HEK293 (cell line): ENCODE measurements at regions not wholly inside any gene's neighbourhood (a gene's known extent, or its start where the extent isn't known, plus 50 kb on each side); places are given as distances from the start of the nearest gene placed in this dataset.
"Not testable (repeated sequence)": the region's sequence is repeated elsewhere in the genome, so short reads cannot be mapped to it uniquely, and the experiment has no call there.

Source experiments
- CTCF ChIA-PET: fragments of 350-600 bp; formaldehyde crosslinking; extraction: SDS; loops from one replicate; lab custom pipeline; 2021; ENCODE audit warnings: antibody characterized with exemption; lab: Yijun Ruan, JAX
- POLR2A ChIA-PET: fragments of 300-600 bp; formaldehyde crosslinking; extraction: SDS; loops from one replicate; lab custom pipeline; 2020; ENCODE audit warnings: antibody characterized with exemption, inconsistent platforms; lab: Yijun Ruan, JAX
- H3K27ac ChIP-seq: fragments of 200-500 bp; sonication (Bioruptor generic); 2 replicates; pipeline ENCODE4 v1.5.1; 2014; ENCODE audit warnings: low read depth, low read length, control low read depth, inconsistent platforms; ENCODE audit errors: extremely low read depth
- H3K36me3 ChIP-seq, 2 experiments: fragments of 200-500 bp in 1 of 2; sonication (Bioruptor generic) in 1 of 2; 1 replicate in 1 of 2; 2 replicates in 1 of 2; pipeline ENCODE4 v1.5.1; 2014 to 2017; ENCODE audit warnings: inconsistent platforms in 2 of 2, low read length in 2 of 2; ENCODE audit not compliant: control insufficient read depth in 2 of 2, insufficient read depth in 1 of 2
- H3K4me1 ChIP-seq: fragments of 200-500 bp; sonication (Bioruptor generic); 2 replicates; pipeline ENCODE4 v1.5.1; 2014; ENCODE audit warnings: mild to moderate bottlenecking, low read length, inconsistent platforms; ENCODE audit not compliant: control insufficient read depth, insufficient read depth
- H3K4me3 ChIP-seq: 2 replicates; pipeline ENCODE4 v1.5.1; 2011; ENCODE audit warnings: low read depth, mild to moderate bottlenecking, control low read depth, low read length, moderate library complexity
- H3K9me3 ChIP-seq: fragments of 200-500 bp; sonication (Bioruptor generic); 2 replicates; pipeline ENCODE4 v1.5.1; 2014; ENCODE audit warnings: low read depth, low read length, inconsistent platforms; ENCODE audit not compliant: control insufficient read depth, insufficient read depth
- GFI1B ChIP-seq: fragments of 450-650 bp; formaldehyde crosslinking; IDR thresholded peaks from 2 replicates; pipeline ENCODE4 v1.5.1; 2016; ENCODE audit warnings: missing biosample characterization, missing genetic modification characterization
- IKZF3 ChIP-seq: fragments of 450-650 bp; IDR thresholded peaks from 2 replicates; pipeline ENCODE4 v1.5.0; 2018; ENCODE audit warnings: missing biosample characterization, mild to moderate bottlenecking, missing genetic modification characterization, moderate library complexity
- KLF10 ChIP-seq: fragments of 450-650 bp; IDR thresholded peaks from 2 replicates; pipeline ENCODE4 v1.5.1; 2018; ENCODE audit warnings: missing biosample characterization, mild to moderate bottlenecking, missing genetic modification characterization
- SCRT2 ChIP-seq: fragments of 450-650 bp; formaldehyde crosslinking; IDR thresholded peaks from 2 replicates; pipeline ENCODE4 v1.5.1; 2016; ENCODE audit warnings: missing biosample characterization, missing genetic modification characterization
- SETDB1 ChIP-seq: IDR thresholded peaks from one replicate; pipeline ENCODE4 v1.6.1; 2017; ENCODE audit warnings: mild to moderate bottlenecking, low read length, moderate library complexity, mixed read lengths; ENCODE audit not compliant: insufficient read length
- ZBTB17 ChIP-seq: fragments of 450-650 bp; formaldehyde crosslinking; IDR thresholded peaks from 2 replicates; pipeline ENCODE4 v1.5.1; 2016; ENCODE audit warnings: missing biosample characterization, missing genetic modification characterization
- ZIC2 ChIP-seq: fragments of 450-650 bp; formaldehyde crosslinking; IDR thresholded peaks from 2 replicates; pipeline ENCODE4 v1.5.1; 2016; ENCODE audit warnings: missing biosample characterization, missing genetic modification characterization
- ZNF138 ChIP-seq: fragments of 450-650 bp; formaldehyde crosslinking; IDR thresholded peaks from 2 replicates; pipeline ENCODE4 v1.5.1; 2016; ENCODE audit warnings: missing biosample characterization, missing genetic modification characterization, borderline replicate concordance
- ZNF302 ChIP-seq: fragments of 450-650 bp; formaldehyde crosslinking; IDR thresholded peaks from 2 replicates; pipeline ENCODE4 v1.5.1; 2016; ENCODE audit warnings: missing biosample characterization, missing genetic modification characterization, low read depth
- ZNF366 ChIP-seq: fragments of 450-650 bp; formaldehyde crosslinking; conservative IDR thresholded peaks from 2 replicates; pipeline ENCODE4 v1.5.1; 2016; ENCODE audit warnings: missing biosample characterization, missing genetic modification characterization
- ZNF37A ChIP-seq: fragments of 450-650 bp; IDR thresholded peaks from 2 replicates; pipeline ENCODE4 v1.5.1; 2018; ENCODE audit warnings: missing biosample characterization, missing genetic modification characterization
- ZNF510 ChIP-seq: fragments of 450-650 bp; formaldehyde crosslinking; IDR thresholded peaks from 2 replicates; pipeline ENCODE4 v1.5.1; 2018; ENCODE audit warnings: mild to moderate bottlenecking, missing genetic modification characterization, missing biosample characterization; ENCODE audit not compliant: insufficient replicate concordance
- ZNF544 ChIP-seq: fragments of 450-650 bp; formaldehyde crosslinking; IDR thresholded peaks from 2 replicates; pipeline ENCODE4 v1.5.0; 2017; ENCODE audit warnings: missing biosample characterization, missing genetic modification characterization
- ZNF548 ChIP-seq: fragments of 450-650 bp; formaldehyde crosslinking; IDR thresholded peaks from 2 replicates; pipeline ENCODE4 v1.5.1; 2016; ENCODE audit warnings: missing biosample characterization, missing genetic modification characterization
- ZNF560 ChIP-seq: fragments of 450-650 bp; formaldehyde crosslinking; IDR thresholded peaks from 2 replicates; pipeline ENCODE4 v1.5.1; 2017; ENCODE audit warnings: missing biosample characterization, missing genetic modification characterization, borderline replicate concordance
- ZNF610 ChIP-seq: fragments of 450-650 bp; formaldehyde crosslinking; IDR thresholded peaks from 2 replicates; pipeline ENCODE4 v1.5.1; 2016; ENCODE audit warnings: missing biosample characterization, missing genetic modification characterization, borderline replicate concordance
- ZNF621 ChIP-seq: fragments of 450-650 bp; formaldehyde crosslinking; IDR thresholded peaks from 2 replicates; pipeline ENCODE4 v1.5.1; 2017; ENCODE audit warnings: missing biosample characterization, missing genetic modification characterization
- ZNF629 ChIP-seq: fragments of 450-650 bp; formaldehyde crosslinking; IDR thresholded peaks from 2 replicates; pipeline ENCODE4 v1.5.1; 2017; ENCODE audit warnings: missing biosample characterization, missing genetic modification characterization
- ZNF768 ChIP-seq: fragments of 450-650 bp; formaldehyde crosslinking; IDR thresholded peaks from 2 replicates; pipeline ENCODE4 v1.5.1; 2018; ENCODE audit warnings: missing biosample characterization, mild to moderate bottlenecking, missing genetic modification characterization
- ZNF776 ChIP-seq: fragments of 450-650 bp; formaldehyde crosslinking; IDR thresholded peaks from 2 replicates; pipeline ENCODE4 v1.5.0; 2017; ENCODE audit warnings: missing biosample characterization, missing genetic modification characterization, borderline replicate concordance
- ZSCAN23 ChIP-seq: fragments of 450-650 bp; formaldehyde crosslinking; IDR thresholded peaks from 2 replicates; pipeline ENCODE4 v1.5.1; 2016; ENCODE audit warnings: missing biosample characterization, missing genetic modification characterization
- TF ChIP-seq, protein P1 (sequence below): fragments of 450-650 bp; formaldehyde crosslinking; IDR thresholded peaks from 2 replicates; pipeline ENCODE4 v1.5.1; 2016; ENCODE audit warnings: missing biosample characterization, missing genetic modification characterization
- TF ChIP-seq, protein P2 (sequence below): fragments of 450-650 bp; formaldehyde crosslinking; IDR thresholded peaks from 2 replicates; pipeline ENCODE4 v1.5.1; 2016; ENCODE audit warnings: missing biosample characterization, missing genetic modification characterization, borderline replicate concordance
- TF ChIP-seq, protein P3 (sequence below): fragments of 450-650 bp; formaldehyde crosslinking; IDR thresholded peaks from 2 replicates; pipeline ENCODE4 v1.5.1; 2017; ENCODE audit warnings: missing biosample characterization, missing genetic modification characterization
- TF ChIP-seq, protein P4 (sequence below): fragments of 450-650 bp; formaldehyde crosslinking; IDR thresholded peaks from 2 replicates; pipeline ENCODE4 v1.5.1; 2016; ENCODE audit warnings: missing biosample characterization, missing genetic modification characterization

DNA sequence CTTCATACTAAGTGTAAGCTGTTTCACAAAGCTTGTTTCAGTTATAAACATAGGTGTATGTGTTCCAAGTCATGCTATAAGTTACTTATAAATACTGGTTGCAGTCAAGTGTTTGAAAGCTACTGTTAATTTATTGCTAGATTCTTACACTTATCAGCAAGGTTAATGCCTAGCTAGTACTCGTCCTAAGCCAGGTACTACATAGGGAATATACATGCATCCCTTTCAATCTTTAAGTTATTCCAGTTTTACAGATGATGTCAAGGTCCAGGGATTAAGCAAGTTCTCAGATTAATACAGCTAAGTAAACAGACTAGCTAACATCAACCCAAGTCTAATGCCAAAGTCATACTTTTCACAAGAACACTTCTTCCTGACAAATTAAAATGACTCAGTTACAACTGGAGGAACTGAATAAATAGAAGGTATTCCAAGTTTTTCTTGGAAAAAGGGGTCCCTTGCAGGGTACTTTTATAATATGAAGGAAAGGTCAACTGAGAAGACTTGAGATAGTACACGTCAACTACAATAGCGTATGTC is 652.2 kb upstream of the USP24 start:
- H3K4me1 ChIP-seq: no peaks in the 10 kb centered on the region
- TF ChIP-seq GFI1B (tag by site-specific recombination) (no peak), ZNF610 (tag by site-specific recombination) (no peak), ZBTB17 (tag by site-specific recombination) (no peak), ZIC2 (tag by site-specific recombination) (no peak), KLF10 (no peak), ZNF302 (no peak), ZNF621 (tag by site-specific recombination) (no peak), SCRT2 (tag by site-specific recombination) (no peak), ZNF560 (tag by site-specific recombination) (no peak), ZNF544 (tag by site-specific recombination) (no peak), ZSCAN23 (no peak), ZNF37A (tag by site-specific recombination) (no peak), IKZF3 (no peak), ZNF510 (tag by site-specific recombination) (no peak)
- TF ChIP-seq, protein P1, sequence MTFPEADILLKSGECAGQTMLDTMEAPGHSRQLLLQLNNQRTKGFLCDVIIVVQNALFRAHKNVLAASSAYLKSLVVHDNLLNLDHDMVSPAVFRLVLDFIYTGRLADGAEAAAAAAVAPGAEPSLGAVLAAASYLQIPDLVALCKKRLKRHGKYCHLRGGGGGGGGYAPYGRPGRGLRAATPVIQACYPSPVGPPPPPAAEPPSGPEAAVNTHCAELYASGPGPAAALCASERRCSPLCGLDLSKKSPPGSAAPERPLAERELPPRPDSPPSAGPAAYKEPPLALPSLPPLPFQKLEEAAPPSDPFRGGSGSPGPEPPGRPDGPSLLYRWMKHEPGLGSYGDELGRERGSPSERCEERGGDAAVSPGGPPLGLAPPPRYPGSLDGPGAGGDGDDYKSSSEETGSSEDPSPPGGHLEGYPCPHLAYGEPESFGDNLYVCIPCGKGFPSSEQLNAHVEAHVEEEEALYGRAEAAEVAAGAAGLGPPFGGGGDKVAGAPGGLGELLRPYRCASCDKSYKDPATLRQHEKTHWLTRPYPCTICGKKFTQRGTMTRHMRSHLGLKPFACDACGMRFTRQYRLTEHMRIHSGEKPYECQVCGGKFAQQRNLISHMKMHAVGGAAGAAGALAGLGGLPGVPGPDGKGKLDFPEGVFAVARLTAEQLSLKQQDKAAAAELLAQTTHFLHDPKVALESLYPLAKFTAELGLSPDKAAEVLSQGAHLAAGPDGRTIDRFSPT (tag by site-specific recombination): no peak
- TF ChIP-seq, protein P2, sequence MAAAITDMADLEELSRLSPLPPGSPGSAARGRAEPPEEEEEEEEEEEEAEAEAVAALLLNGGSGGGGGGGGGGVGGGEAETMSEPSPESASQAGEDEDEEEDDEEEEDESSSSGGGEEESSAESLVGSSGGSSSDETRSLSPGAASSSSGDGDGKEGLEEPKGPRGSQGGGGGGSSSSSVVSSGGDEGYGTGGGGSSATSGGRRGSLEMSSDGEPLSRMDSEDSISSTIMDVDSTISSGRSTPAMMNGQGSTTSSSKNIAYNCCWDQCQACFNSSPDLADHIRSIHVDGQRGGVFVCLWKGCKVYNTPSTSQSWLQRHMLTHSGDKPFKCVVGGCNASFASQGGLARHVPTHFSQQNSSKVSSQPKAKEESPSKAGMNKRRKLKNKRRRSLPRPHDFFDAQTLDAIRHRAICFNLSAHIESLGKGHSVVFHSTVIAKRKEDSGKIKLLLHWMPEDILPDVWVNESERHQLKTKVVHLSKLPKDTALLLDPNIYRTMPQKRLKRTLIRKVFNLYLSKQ (tag by site-specific recombination): no peak
- TF ChIP-seq, protein P3, sequence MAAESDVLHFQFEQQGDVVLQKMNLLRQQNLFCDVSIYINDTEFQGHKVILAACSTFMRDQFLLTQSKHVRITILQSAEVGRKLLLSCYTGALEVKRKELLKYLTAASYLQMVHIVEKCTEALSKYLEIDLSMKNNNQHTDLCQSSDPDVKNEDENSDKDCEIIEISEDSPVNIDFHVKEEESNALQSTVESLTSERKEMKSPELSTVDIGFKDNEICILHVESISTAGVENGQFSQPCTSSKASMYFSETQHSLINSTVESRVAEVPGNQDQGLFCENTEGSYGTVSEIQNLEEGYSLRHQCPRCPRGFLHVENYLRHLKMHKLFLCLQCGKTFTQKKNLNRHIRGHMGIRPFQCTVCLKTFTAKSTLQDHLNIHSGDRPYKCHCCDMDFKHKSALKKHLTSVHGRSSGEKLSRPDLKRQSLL: no peak
- ChIA-PET CTCF (interaction anchor here (0.6 to 1.4 kb wide), 4 partner anchors 489 to 717 kb away, joined by 3 to 5 read pairs (median 3); no protein-coding TSS in a partner anchor), POLR2A (no interaction called here)
- H3K27ac ChIP-seq: no peak overlapping the region
- H3K36me3 ChIP-seq: no peaks in the 10 kb centered on the region
- no peaks in the 10 kb centered on the region for H3K9me3 ChIP-seq
- H3K4me3 ChIP-seq: no peak overlapping the region

DNA sequence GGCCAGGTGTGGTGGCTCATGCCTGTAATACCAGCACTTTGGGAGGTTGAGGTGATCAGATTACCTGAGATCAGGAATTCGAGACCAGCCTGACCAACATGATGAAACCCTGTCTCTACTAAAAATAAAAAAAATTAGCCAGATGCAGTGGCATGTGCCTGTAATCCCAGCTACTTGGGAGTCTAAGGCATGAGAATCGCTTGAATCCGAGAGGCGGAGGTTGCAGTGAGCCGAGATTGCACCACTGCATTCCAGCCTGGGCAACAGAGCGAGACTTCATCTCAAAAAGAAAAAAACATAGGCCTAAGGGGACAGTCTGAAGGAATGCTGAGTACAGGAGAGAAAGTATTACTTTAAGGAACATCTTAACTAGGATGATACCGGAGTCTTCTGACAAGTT is 650.6 kb upstream of the USP24 start:
- POLR2A ChIA-PET: not testable (repeated sequence)

DNA sequence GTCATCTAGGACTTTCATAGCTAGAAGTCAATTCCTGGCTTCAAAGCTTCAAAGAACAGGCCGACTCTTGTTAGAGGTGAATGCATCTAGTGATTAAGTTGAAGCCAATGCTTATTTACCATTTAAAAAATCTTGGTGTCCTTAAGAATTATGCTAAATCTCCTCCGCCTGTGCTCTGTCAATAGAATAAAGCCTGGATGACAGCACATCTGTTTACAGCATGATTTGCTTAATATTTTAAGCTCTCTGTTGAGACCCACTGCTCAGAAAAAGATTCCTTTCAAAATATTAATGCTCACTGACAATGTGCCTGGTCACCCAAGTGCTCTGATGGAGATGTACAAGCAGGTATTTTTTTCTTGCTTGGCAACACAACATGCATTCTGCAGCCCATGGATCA is 649.1 kb upstream of the USP24 start:
- H3K36me3 ChIP-seq: no peaks in the 10 kb centered on the region
- H3K9me3 ChIP-seq: no peaks in the 10 kb centered on the region
- H3K27ac ChIP-seq: no peak overlapping the region
- no peak overlapping the region for H3K4me3 ChIP-seq
- ChIA-PET POLR2A (no interaction called here), CTCF (interaction anchor here (0.6 kb wide), 1 partner anchor 1136 kb away, joined by 4 read pairs; no protein-coding TSS in a partner anchor)
- H3K4me1 ChIP-seq: no peaks in the 10 kb centered on the region
- TF ChIP-seq ZNF366 (tag by site-specific recombination) (no peak), ZNF138 (tag by site-specific recombination) (no peak), ZNF768 (tag by site-specific recombination) (no peak), ZNF776 (no peak), SETDB1 (no peak), ZNF629 (no peak), ZNF548 (tag by site-specific recombination) (no peak)
- TF ChIP-seq, protein P4, sequence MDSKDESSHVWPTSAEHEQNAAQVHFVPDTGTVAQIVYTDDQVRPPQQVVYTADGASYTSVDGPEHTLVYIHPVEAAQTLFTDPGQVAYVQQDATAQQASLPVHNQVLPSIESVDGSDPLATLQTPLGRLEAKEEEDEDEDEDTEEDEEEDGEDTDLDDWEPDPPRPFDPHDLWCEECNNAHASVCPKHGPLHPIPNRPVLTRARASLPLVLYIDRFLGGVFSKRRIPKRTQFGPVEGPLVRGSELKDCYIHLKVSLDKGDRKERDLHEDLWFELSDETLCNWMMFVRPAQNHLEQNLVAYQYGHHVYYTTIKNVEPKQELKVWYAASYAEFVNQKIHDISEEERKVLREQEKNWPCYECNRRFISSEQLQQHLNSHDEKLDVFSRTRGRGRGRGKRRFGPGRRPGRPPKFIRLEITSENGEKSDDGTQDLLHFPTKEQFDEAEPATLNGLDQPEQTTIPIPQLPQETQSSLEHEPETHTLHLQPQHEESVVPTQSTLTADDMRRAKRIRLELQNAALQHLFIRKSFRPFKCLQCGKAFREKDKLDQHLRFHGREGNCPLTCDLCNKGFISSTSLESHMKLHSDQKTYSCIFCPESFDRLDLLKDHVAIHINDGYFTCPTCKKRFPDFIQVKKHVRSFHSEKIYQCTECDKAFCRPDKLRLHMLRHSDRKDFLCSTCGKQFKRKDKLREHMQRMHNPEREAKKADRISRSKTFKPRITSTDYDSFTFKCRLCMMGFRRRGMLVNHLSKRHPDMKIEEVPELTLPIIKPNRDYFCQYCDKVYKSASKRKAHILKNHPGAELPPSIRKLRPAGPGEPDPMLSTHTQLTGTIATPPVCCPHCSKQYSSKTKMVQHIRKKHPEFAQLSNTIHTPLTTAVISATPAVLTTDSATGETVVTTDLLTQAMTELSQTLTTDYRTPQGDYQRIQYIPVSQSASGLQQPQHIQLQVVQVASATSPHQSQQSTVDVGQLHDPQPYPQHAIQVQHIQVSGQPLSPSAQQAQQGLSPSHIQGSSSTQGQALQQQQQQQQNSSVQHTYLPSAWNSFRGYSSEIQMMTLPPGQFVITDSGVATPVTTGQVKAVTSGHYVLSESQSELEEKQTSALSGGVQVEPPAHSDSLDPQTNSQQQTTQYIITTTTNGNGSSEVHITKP (tag by site-specific recombination): no peak

More for the DNA sequence above, 650.6 kb upstream of the USP24 start:
- H3K4me1 ChIP-seq, H3K27ac ChIP-seq, H3K36me3 ChIP-seq, H3K9me3 ChIP-seq, H3K4me3 ChIP-seq: not testable (repeated sequence)
- CTCF ChIA-PET: interaction anchor here (0.6 kb wide), 2 partner anchors 249 to 588 kb away, joined by 3 read pairs; no protein-coding TSS in a partner anchor
